AG10803 (cell line): ENCODE measurements at regions not wholly inside any gene's neighbourhood (a gene's known extent, or its start where the extent isn't known, plus 50 kb on each side); places are given as distances from the start of the nearest gene placed in this dataset.

Experiments used
- DNase-seq: peaks from one replicate; pipeline ENCODE4 v3.0.0; 2010; ENCODE audit warnings: low read depth
- H3K4me3 ChIP-seq: 2 replicates; pipeline ENCODE4 v1.5.1; 2011; ENCODE audit warnings: mild to moderate bottlenecking, low read length, control low read depth
- TF ChIP-seq, protein P1 (sequence below): conservative IDR thresholded peaks from 2 replicates; pipeline ENCODE4 v1.5.1; 2011; ENCODE audit warnings: mild to moderate bottlenecking, low read length, control low read depth, inconsistent platforms

DNA sequence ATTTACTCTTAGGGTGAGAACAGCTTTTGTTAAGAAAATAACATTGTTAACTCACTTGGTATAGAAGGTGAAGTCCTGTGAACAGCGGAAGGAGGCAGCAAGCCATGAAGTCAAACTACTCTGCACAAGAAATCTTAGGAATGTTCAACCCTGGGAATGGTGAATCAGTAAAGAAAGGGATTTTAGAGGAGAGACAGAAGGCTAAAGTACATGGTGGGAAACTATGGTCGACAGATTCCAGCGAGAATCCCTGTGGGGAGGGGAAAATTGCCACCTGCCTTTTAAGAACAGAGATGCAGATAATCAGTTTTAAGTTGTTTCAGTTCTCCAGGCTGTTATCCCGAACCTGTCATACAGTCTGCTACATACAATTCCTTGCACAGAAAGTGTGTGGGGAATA is 63.2 kb upstream of the PTPRR start:
- peak; percentile 39 for DNase-seq
- TF ChIP-seq, protein P1, sequence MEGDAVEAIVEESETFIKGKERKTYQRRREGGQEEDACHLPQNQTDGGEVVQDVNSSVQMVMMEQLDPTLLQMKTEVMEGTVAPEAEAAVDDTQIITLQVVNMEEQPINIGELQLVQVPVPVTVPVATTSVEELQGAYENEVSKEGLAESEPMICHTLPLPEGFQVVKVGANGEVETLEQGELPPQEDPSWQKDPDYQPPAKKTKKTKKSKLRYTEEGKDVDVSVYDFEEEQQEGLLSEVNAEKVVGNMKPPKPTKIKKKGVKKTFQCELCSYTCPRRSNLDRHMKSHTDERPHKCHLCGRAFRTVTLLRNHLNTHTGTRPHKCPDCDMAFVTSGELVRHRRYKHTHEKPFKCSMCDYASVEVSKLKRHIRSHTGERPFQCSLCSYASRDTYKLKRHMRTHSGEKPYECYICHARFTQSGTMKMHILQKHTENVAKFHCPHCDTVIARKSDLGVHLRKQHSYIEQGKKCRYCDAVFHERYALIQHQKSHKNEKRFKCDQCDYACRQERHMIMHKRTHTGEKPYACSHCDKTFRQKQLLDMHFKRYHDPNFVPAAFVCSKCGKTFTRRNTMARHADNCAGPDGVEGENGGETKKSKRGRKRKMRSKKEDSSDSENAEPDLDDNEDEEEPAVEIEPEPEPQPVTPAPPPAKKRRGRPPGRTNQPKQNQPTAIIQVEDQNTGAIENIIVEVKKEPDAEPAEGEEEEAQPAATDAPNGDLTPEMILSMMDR: no peak
- no peak overlapping the region for H3K4me3 ChIP-seq

DNA sequence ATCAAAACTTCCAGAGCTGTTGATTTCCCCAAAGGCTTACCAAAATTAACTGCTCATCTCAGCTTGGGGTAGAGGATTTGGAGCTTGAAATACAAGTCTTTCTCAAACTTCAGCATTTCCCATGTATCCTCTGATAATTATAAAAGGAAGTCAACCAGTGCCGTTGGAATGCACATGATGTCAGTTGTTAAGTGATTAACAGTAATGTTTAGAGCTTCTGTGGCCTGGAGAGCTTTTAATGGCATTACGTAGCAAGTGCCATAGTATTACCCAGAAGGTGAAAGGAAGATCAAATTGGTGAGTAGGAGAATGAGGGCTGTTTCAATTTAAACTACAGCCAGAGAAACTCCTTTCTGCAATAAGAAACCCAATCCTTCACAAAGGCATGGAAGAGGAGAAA is 62.5 kb upstream of the PTPRR start:
- no peak overlapping the region for H3K4me3 ChIP-seq
- TF ChIP-seq, protein P1: no peak
- DNase-seq: peak; percentile 75

DNA sequence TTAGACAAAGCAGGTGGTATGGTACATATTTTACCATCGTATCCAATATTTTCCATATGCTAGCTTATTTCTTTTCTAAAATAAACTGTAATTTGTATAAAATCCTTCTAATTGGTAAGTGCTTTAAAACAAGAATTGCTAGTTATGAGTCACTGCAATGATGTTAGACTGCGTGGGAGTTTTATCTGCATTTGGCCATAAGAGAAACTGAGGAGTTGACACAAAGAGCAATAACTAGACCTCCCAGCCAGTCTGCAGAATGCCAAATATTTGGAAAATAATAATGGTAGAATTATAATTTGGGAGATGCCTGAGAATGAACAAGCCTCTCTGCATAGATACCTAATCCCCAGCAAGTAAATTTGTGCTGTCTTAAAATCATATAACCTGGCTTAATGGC is 61.7 kb upstream of the PTPRR start:
- H3K4me3 ChIP-seq: no peak overlapping the region
- DNase-seq: peak; percentile 13
- TF ChIP-seq, protein P1: no peak

GRCh38 chr12:70971001-70971794 is 50.7 kb upstream of the PTPRR start:
- DNase-seq: peak; percentile 46
- H3K4me3 ChIP-seq: no peak overlapping the region
- TF ChIP-seq, protein P1: no peak
